ENCODE measurements at regions not wholly inside any gene's neighbourhood (a gene's known extent, or its start where the extent isn't known, plus 50 kb on each side); places are given as distances from the start of the nearest gene placed in this dataset.

GRCh38 chr7:113659416-113659815, 259.4 kb downstream of the PPP1R3A start:
- no peak for FAIRE-seq

GRCh38 chr7:113657603-113658002, 261.2 kb downstream of the PPP1R3A start:
- Histone ChIP-seq H3K4me3 (no peak overlapping the region), H3K9me3 (no peaks in the 10 kb centered on the region), H3K4me1 (no peaks in the 10 kb centered on the region), H3K27ac (no peak overlapping the region), H3K4me2 (no peak overlapping the region)
- CTCF ChIA-PET = no interaction called here
- WGBS (ENCODE audit: missing lambda C conversion rate) = 0% methylated on average over 1 of the region's 1 CpG
- POLR2A ChIA-PET = no interaction called here
- FAIRE-seq (no peak), ATAC-seq (no peak), DNase-seq (ENCODE audit: low read depth in 1 of 2, low spot score in 1 of 2) (no peak)
- TF ChIP-seq POLR2A (IDR thresholded peaks at IDR 0.05; ENCODE audit: low read length) = no peak
- TF ChIP-seq HES2 (IDR thresholded peaks at IDR 0.05) = no peak
- TF ChIP-seq GATA3 (IDR thresholded peaks at IDR 0.05; ENCODE audit: borderline replicate concordance) = no peak

More at GRCh38 chr7:113659416-113659815, 259.4 kb downstream of the PPP1R3A start:
- H3K4me1 ChIP-seq = no peaks in the 10 kb centered on the region
- no peak overlapping the region for H3K4me3 ChIP-seq
- ChIA-PET POLR2A (no interaction called here), CTCF (no interaction called here)
- no peak for TF ChIP-seq FOXS1 (CRISPR knock-in tag; IDR thresholded peaks at IDR 0.05)
- no peak for TF ChIP-seq NPAS2 (CRISPR knock-in tag; IDR thresholded peaks at IDR 0.05; ENCODE audit: borderline replicate concordance)
- TF ChIP-seq TFCP2L1 (CRISPR knock-in tag; IDR thresholded peaks at IDR 0.05) = no peak
- no peak for TF ChIP-seq POLR2AphosphoS2 (conservative IDR thresholded peaks at IDR 0.05; ENCODE audit: low read length)
- TF ChIP-seq HOXB13 (CRISPR knock-in tag; IDR thresholded peaks at IDR 0.05; ENCODE audit: low read depth) = no peak
- TF ChIP-seq KDM5A (IDR thresholded peaks at IDR 0.05) = no peak
- no peak for TF ChIP-seq ESRRA (IDR thresholded peaks at IDR 0.05; ENCODE audit: borderline replicate concordance, low read length)
- TF ChIP-seq NR3C1 (IDR thresholded peaks at IDR 0.05) = no peak
- no peak for TF ChIP-seq KDM1A (IDR thresholded peaks at IDR 0.05; ENCODE audit: low read depth)
- no peak for TF ChIP-seq HMGXB4 (CRISPR knock-in tag; IDR thresholded peaks at IDR 0.05; ENCODE audit: borderline replicate concordance)
- no peak for TF ChIP-seq FOSB (CRISPR knock-in tag; IDR thresholded peaks at IDR 0.05)
- TF ChIP-seq RFX5 (IDR thresholded peaks at IDR 0.05) = no peak
- TF ChIP-seq REST (IDR thresholded peaks at IDR 0.05) = no peak
- no peak for TF ChIP-seq RNF2 (IDR thresholded peaks at IDR 0.05; ENCODE audit: borderline replicate concordance, low read depth)
- no peak for TF ChIP-seq ZFP36 (IDR thresholded peaks at IDR 0.05; ENCODE audit: borderline replicate concordance, partially characterized antibody)
- TF ChIP-seq JUNB (IDR thresholded peaks at IDR 0.05) = no peak
- ATAC-seq = no peak
- no peak overlapping the region for H3K27ac ChIP-seq
- no peak overlapping the region for H3K4me2 ChIP-seq
- DNase-seq (ENCODE audit: low read depth in 1 of 2, low spot score in 1 of 2) = no peak
- H3K9me3 ChIP-seq = no peaks in the 10 kb centered on the region

- Histone ChIP-seq H3K4me3 (no peak overlapping the region), H3K9me3 (no peaks in the 10 kb centered on the region), H3K27ac (no peak overlapping the region), H3K4me1 (no peaks in the 10 kb centered on the region), H3K4me2 (no peak overlapping the region)
- DNase-seq (ENCODE audit: low read depth in 1 of 2, low spot score in 1 of 2) (no peak), ATAC-seq (no peak), FAIRE-seq (no peak)
- 21% methylated on average over 1 of the region's 1 CpG for WGBS (ENCODE audit: missing lambda C conversion rate)
- POLR2A ChIA-PET = no interaction called here
- CTCF ChIA-PET = no interaction called here
- no peak for TF ChIP-seq ZFP36 (IDR thresholded peaks at IDR 0.05; ENCODE audit: borderline replicate concordance, partially characterized antibody)
- TF ChIP-seq TFCP2L1 (CRISPR knock-in tag; IDR thresholded peaks at IDR 0.05) = no peak
- TF ChIP-seq NR3C1 (IDR thresholded peaks at IDR 0.05) = no peak
- TF ChIP-seq HMGXB4 (CRISPR knock-in tag; IDR thresholded peaks at IDR 0.05; ENCODE audit: borderline replicate concordance) = no peak
- no peak for TF ChIP-seq TP53 (CRISPR knock-in tag; IDR thresholded peaks at IDR 0.05)
- TF ChIP-seq BHLHE40 (IDR thresholded peaks at IDR 0.05; ENCODE audit: low read depth, low read length) = no peak
- TF ChIP-seq CHD4 (IDR thresholded peaks at IDR 0.05; ENCODE audit: borderline replicate concordance) = no peak
- TF ChIP-seq CEBPB (IDR thresholded peaks at IDR 0.05) = no peak
- no peak for TF ChIP-seq MYC (IDR thresholded peaks at IDR 0.05; ENCODE audit: borderline replicate concordance, low read length)
- no peak for TF ChIP-seq GATA3 (IDR thresholded peaks at IDR 0.05; ENCODE audit: borderline replicate concordance)
- TF ChIP-seq ZSCAN20 (CRISPR knock-in tag; IDR thresholded peaks at IDR 0.05) = no peak
- TF ChIP-seq POLR2A (IDR thresholded peaks at IDR 0.05; ENCODE audit: low read length) = no peak
- TF ChIP-seq HES2 (IDR thresholded peaks at IDR 0.05) = no peak
Observed at GRCh38 chr7:113652501-113652900, 266.3 kb downstream of the PPP1R3A start.

Measured in A549 (cell line).